K562 (cell line): ENCODE measurements at regions not wholly inside any gene's neighbourhood (a gene's known extent, or its start where the extent isn't known, plus 50 kb on each side); places are given as distances from the start of the nearest gene placed in this dataset.

Source experiments
- ATAC-seq: fragments of 200-7000 bp; cut with Tn5 transposase; 3 replicates; pipeline ENCODE4 v1.9.1; 2020; ENCODE audit warnings: moderate library complexity
- BruUV-seq: library from RNA; stranded (reverse); fragments of 400-500 nt; replicated peaks from 2 replicates; lab custom pipeline; 2021; lab: Mats Ljungman, UMichigan
- CTCF ChIA-PET: fragments of 300-600 bp; formaldehyde crosslinking; extraction: SDS; loops from one replicate; lab custom pipeline; 2021; ENCODE audit warnings: low intra/inter-chr PET ratio; lab: Yijun Ruan, JAX
- POLR2A ChIA-PET: fragments of 300-600, 350-650 bp; sonication (Branson Sonifier 250); formaldehyde crosslinking; extraction: SDS; loops from one replicate; lab custom pipeline; 2021; ENCODE audit warnings: antibody characterized with exemption, inconsistent platforms; lab: Yijun Ruan, JAX
- DNase-seq, 4 experiments: peaks; one replicate each; pipeline versions ENCODE4 v3.0.0 to v3.0.0-alpha.2; 2011 to 2018; ENCODE audit warnings: low spot score in 3 of 4, mixed read lengths in 3 of 4; ENCODE audit errors: extremely low read depth in 1 of 4
- FAIRE-seq: peaks from 2 replicates; lab custom pipeline; 2011; peaks lifted over from hg19 to GRCh38; lab: Jason Lieb, UNC
- H2AFZ ChIP-seq: 2 replicates; pipeline ENCODE4 v1.6.0; 2011; ENCODE audit warnings: low read depth, low read length, control low read depth, inconsistent platforms
- H3K27ac ChIP-seq: fragments of 200-600 bp; 3 replicates; pipeline ENCODE4 v1.8.0; 2011; ENCODE audit warnings: low read depth, mild to moderate bottlenecking, control low read depth, inconsistent platforms, low read length, moderate library complexity, mixed read lengths; ENCODE audit errors: extremely low read depth
- H3K27me3 ChIP-seq, 2 experiments: fragments of 300-600 bp in 1 of 2; 2 replicates in 1 of 2; 3 replicates in 1 of 2; pipeline versions ENCODE4 v1.6.0 to v1.8.0; 2011; ENCODE audit warnings: inconsistent platforms in 2 of 2, low read length in 2 of 2, mild to moderate bottlenecking in 1 of 2, mixed read lengths in 1 of 2, moderate library complexity in 1 of 2; ENCODE audit not compliant: control insufficient read depth in 2 of 2, insufficient read depth in 2 of 2
- H3K36me3 ChIP-seq: fragments of 300-600 bp; 3 replicates; pipeline ENCODE4 v1.8.0; 2011; ENCODE audit warnings: mild to moderate bottlenecking, low read length, inconsistent platforms; ENCODE audit not compliant: control insufficient read depth, insufficient read depth
- H3K4me1 ChIP-seq, 2 experiments: fragments of 200-600 bp in 1 of 2; replicated peaks in 1 of 2; 2 replicates in 1 of 2; 3 replicates in 1 of 2; pipeline versions ENCODE4 v1.5.1 to v1.8.0; 2011; ENCODE audit warnings: inconsistent platforms in 2 of 2, low read length in 2 of 2, mild to moderate bottlenecking in 1 of 2, mixed read lengths in 1 of 2, moderate library complexity in 1 of 2; ENCODE audit not compliant: control insufficient read depth in 2 of 2, insufficient read depth in 2 of 2
- H3K4me2 ChIP-seq: 2 replicates; pipeline ENCODE4 v1.6.1; 2011; ENCODE audit warnings: low read length, control low read depth, inconsistent platforms, mixed read lengths; ENCODE audit not compliant: insufficient read depth
- H3K4me3 ChIP-seq: fragments of 200-600 bp; sonication (generic), shearing (Covaris generic); 2 replicates; pipeline ENCODE4 v1.5.1; 2016; ENCODE audit warnings: control low read depth, inconsistent platforms
- H3K79me2 ChIP-seq: fragments of 200-600 bp; 3 replicates; pipeline ENCODE4 v1.8.0; 2011; ENCODE audit warnings: low read length, inconsistent platforms; ENCODE audit not compliant: control insufficient read depth, insufficient read depth
- H3K9ac ChIP-seq, 2 experiments: 2 replicates each; pipeline versions ENCODE4 v1.6.0 to v1.6.1; 2011; ENCODE audit warnings: low read depth in 2 of 2, low read length in 2 of 2, control low read depth in 1 of 2, inconsistent platforms in 1 of 2, mild to moderate bottlenecking in 1 of 2, mixed read lengths in 1 of 2; ENCODE audit not compliant: insufficient read depth in 1 of 2
- H3K9me1 ChIP-seq: one replicate; pipeline ENCODE4 v1.6.0; 2011; ENCODE audit warnings: inconsistent platforms, mild to moderate bottlenecking, low read length, moderate library complexity; ENCODE audit not compliant: control insufficient read depth, insufficient read depth
- H3K9me3 ChIP-seq: replicated peaks from 2 replicates; pipeline ENCODE4 v1.5.1; 2011; ENCODE audit warnings: low read depth, low read length, inconsistent platforms; ENCODE audit not compliant: control insufficient read depth, insufficient read depth
- H4K20me1 ChIP-seq: replicated peaks from 2 replicates; pipeline ENCODE4 v1.6.1; 2011; ENCODE audit warnings: low read length, inconsistent platforms, mixed read lengths; ENCODE audit not compliant: control insufficient read depth, insufficient read depth
- EWSR1 ChIP-seq: fragments of 450-650 bp; IDR thresholded peaks from 2 replicates; pipeline ENCODE4 v1.6.1; 2018; ENCODE audit warnings: borderline replicate concordance, mild to moderate bottlenecking, low read depth, moderate library complexity; ENCODE audit not compliant: partially characterized antibody
- HDAC6 ChIP-seq: IDR thresholded peaks from 2 replicates; pipeline ENCODE4 v1.6.1; 2012; ENCODE audit warnings: low read depth, mild to moderate bottlenecking, control low read depth, inconsistent platforms, low read length, moderate library complexity
- NCOA1 ChIP-seq: fragments of 450-650 bp; IDR thresholded peaks from 2 replicates; pipeline ENCODE4 v1.6.1; 2016; ENCODE audit warnings: low read depth
- ZNF282 ChIP-seq: sonication (generic); formaldehyde crosslinking; IDR thresholded peaks from 2 replicates; pipeline ENCODE4 v1.8.1; 2023; ENCODE audit warnings: missing genetic modification reagents
- WGBS: fragments of 100-300 bp; shearing (Covaris generic); methylation state at CpG from one replicate; pipeline ENCODE4 v1.1.6; 2016; ENCODE audit warnings: low coverage, mixed read lengths; ENCODE audit not compliant: insufficient coverage; ENCODE audit errors: missing lambda C conversion rate; 5-methylcytosine and 5-hydroxymethylcytosine counted together
- in situ Hi-C: fragments of 300-500 bp; cut with MboI; formaldehyde crosslinking; loops from 4 replicates; pipeline ENCODE4 v1.15.0; 2018; ENCODE audit warnings: inconsistent platforms, mixed read lengths
- intact Hi-C: fragments of 100-400 bp; cut with micrococcal nuclease; formaldehyde crosslinking; loops from 2 replicates; pipeline ENCODE4 v1.14.2; 2022
- TF ChIP-seq, protein P1 (sequence below): sonication (generic); formaldehyde crosslinking; IDR thresholded peaks from 2 replicates; pipeline ENCODE4 v1.8.0; 2022; ENCODE audit warnings: mild to moderate bottlenecking, missing genetic modification reagents, borderline replicate concordance
- TF ChIP-seq, protein P2 (sequence below), 2 experiments: fragments of 450-650 bp; conservative IDR thresholded peaks; 2 replicates each; pipeline ENCODE4 v1.6.1; 2017; ENCODE audit warnings: mild to moderate bottlenecking in 2 of 2, moderate library complexity in 2 of 2

GRCh38 chr16:86010680-86011141 lies 111.7 kb downstream of the IRF8 start:
- Histone ChIP-seq H3K9ac (no peak overlapping the region), H3K27ac (no peak overlapping the region), H3K4me3 (no peak overlapping the region), H4K20me1 (no peaks in the 10 kb centered on the region), H3K36me3 (no peaks in the 10 kb centered on the region), H3K27me3 (peaks cover 0 to 4% of the 10 kb centered on the region in 2 experiments; a peak in 1 of 5 replicates), H3K4me2 (no peak overlapping the region), H2AFZ (no peak overlapping the region), H3K9me3 (no peaks in the 10 kb centered on the region), H3K79me2 (no peaks in the 10 kb centered on the region), H3K9me1 (no peaks in the 10 kb centered on the region), H3K4me1 (no peaks in the 10 kb centered on the region)
- intact Hi-C loops = no loop called here
- ATAC-seq (no peak), FAIRE-seq (no peak), DNase-seq (no peak)
- CTCF ChIA-PET = interaction anchor here (0.7 kb wide), 1 partner anchor 188 kb away, joined by 5 read pairs; no protein-coding TSS in a partner anchor
- 1% methylated on average over 6 of the region's 6 CpGs for WGBS
- BruUV-seq = no TSS peak
- in situ Hi-C loops = loop anchor here (25.0 kb wide), 1 partner anchor 898 kb away; the partner anchor contains the start of gene CIBAR2
- POLR2A ChIA-PET = interaction anchor here (0.7 kb wide), 1 partner anchor 484 kb away, joined by 3 read pairs; no protein-coding TSS in a partner anchor
- TF ChIP-seq NCOA1 (no peak), ZNF282 (CRISPR knock-in tag) (no peak), EWSR1 (no peak), HDAC6 (no peak)
- TF ChIP-seq, protein P1, sequence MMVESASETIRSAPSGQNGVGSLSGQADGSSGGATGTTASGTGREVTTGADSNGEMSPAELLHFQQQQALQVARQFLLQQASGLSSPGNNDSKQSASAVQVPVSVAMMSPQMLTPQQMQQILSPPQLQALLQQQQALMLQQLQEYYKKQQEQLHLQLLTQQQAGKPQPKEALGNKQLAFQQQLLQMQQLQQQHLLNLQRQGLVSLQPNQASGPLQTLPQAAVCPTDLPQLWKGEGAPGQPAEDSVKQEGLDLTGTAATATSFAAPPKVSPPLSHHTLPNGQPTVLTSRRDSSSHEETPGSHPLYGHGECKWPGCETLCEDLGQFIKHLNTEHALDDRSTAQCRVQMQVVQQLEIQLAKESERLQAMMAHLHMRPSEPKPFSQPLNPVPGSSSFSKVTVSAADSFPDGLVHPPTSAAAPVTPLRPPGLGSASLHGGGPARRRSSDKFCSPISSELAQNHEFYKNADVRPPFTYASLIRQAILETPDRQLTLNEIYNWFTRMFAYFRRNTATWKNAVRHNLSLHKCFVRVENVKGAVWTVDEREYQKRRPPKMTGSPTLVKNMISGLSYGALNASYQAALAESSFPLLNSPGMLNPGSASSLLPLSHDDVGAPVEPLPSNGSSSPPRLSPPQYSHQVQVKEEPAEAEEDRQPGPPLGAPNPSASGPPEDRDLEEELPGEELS (CRISPR knock-in tag) = no peak
- TF ChIP-seq, protein P2, sequence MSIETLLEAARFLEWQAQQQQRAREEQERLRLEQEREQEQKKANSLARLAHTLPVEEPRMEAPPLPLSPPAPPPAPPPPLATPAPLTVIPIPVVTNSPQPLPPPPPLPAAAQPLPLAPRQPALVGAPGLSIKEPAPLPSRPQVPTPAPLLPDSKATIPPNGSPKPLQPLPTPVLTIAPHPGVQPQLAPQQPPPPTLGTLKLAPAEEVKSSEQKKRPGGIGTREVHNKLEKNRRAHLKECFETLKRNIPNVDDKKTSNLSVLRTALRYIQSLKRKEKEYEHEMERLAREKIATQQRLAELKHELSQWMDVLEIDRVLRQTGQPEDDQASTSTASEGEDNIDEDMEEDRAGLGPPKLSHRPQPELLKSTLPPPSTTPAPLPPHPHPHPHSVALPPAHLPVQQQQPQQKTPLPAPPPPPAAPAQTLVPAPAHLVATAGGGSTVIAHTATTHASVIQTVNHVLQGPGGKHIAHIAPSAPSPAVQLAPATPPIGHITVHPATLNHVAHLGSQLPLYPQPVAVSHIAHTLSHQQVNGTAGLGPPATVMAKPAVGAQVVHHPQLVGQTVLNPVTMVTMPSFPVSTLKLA (conservative IDR thresholded peaks at IDR 0.05) = no peak
